Erythroblast (primary cell): ENCODE measurements at regions not wholly inside any gene's neighbourhood (a gene's known extent, or its start where the extent isn't known, plus 50 kb on each side); places are given as distances from the start of the nearest gene placed in this dataset.

ENCODE experiments used
- GATA1 ChIP-seq: IDR thresholded peaks from 2 replicates; pipeline ENCODE4 v1.6.1; 2011; ENCODE audit warnings: low read depth, mild to moderate bottlenecking, control low read depth, low read length, moderate library complexity
- POLR2A ChIP-seq: IDR thresholded peaks from 2 replicates; pipeline ENCODE4 v1.6.1; 2011; ENCODE audit warnings: mild to moderate bottlenecking, low read length

- TF ChIP-seq POLR2A (no peak), GATA1 (no peak)
Measured at GRCh38 chr6:92361990-92362389, 1057.4 kb downstream of the EPHA7 start.
